ENCODE measurements at regions not wholly inside any gene's neighbourhood (a gene's known extent, or its start where the extent isn't known, plus 50 kb on each side); places are given as distances from the start of the nearest gene placed in this dataset.

DNA sequence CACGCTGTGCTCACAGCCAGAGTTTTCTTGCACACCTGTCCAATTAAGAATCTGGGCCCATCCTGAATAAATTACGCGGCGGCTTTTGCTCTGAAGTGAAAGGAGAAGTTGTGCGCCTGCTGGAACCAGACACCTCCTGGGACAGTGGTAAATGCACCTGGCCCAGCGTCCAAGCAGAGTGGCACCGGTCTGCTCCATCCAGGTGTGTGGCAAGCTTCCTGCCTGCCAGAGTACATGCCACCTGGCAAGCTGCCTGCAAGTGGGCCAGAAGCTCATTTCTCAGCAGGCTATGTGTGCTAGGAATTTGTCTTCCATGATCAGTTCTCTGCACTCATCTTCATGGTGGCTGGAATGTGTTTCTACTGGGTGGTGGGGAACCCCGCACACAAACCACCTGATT is 660.6 kb downstream of the ETS1 start:
- no peak for DNase-seq

DNA sequence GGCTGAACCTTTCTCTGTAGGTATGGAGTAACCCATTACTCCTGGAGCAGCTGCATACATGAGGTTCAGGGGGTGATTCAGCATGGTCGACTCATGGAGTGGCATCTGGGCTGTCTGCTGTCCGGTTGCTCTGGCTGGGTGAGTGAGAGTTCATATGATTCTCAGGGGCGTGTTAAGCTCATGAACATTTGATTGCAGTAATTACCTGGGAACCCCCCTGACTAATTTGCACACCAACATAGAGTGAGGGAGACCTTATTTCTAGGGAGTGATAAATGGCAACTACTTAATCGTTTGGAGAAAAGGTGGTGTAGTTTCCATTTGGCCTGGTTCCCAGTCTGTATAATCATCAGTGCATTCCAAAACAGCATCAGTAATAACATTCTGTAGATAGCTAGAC is 661.9 kb downstream of the ETS1 start:
- no peak for DNase-seq

DNA sequence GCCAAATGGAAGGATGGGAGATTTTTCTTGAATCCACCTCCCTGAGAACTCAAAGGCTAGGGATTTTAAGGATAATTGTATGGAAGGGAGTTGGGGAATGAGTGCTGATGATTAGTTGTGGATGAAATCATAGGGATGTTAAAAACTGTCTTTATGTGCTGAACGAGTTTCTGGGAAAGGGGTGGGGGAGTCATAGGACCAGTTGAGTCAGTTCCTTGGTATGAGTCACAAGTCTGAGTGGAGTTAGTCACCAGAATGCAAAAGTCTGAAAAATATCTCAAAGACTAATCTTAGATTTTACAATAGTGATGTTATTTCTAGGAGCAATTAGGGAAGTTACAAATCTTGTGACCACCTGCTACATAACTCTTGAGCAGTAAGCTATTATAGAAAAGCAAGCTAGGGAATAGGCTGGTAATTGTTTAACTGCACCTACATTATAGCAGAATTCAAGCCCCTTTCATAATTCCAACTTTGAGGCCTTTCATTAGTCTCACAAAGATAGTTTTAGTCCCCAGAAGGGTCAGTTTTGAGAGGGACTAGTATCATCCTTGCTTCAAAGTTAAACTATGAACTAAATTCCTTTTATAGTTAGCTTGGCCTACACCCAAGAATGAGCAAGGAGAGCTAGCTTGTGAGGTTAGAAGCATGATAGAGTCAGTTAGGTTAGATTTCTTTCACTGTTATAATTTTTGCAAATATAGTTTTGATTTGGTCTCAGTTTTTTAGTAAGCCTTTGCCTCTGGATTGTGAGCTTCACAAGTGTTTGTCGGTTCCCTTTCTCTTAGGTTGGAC is 668.0 kb downstream of the ETS1 start:
- DNase-seq, result peak in 1 of 2 experiments; percentile 7

GRCh38 chr11:127902382-127902781 is 685.0 kb downstream of the ETS1 start:
- DNase-seq, result no peak

GRCh38 chr11:127898422-127899365 is 688.7 kb downstream of the ETS1 start:
- no peak for DNase-seq

DNA sequence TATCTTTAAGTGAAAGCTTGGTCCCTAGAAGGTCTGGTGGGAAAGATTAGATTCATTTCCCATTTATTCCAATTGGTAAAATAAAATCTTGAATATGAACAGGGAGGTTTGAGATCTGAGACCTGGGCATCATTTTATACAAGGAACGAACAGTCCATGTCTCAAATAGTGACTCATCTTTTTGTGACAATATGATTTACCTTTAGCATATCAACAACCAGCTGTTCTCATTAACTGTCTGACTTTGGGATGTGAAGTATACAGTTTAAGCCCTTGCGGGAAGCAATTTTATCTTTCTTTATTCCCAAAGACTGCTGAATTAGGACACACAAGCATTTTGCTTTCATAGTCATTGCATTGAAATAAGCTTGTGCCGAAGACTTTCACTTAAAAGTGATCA is 691.6 kb downstream of the ETS1 start:
- no peak for DNase-seq

DNA sequence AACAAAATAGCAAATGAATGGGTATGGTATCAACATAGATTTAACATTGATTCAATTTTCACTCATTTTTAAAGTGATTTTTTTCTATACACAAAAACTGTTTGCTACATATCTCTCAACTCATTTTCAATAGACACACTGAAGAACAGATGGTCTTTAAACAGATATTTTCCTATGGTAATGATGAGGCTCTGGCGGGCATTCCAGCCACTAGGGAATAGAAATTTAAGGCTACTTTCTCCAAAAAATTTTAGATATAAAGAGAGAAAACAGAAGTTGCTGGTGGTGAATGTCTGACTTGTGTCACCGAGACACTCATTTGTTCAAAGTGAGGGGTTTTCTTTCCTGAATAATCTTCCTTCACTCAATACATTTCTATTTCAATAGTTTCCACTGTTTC is 693.0 kb downstream of the ETS1 start:
- DNase-seq, result no peak

- no peak for DNase-seq
These were observed 697.2 kb downstream of the ETS1 start for GRCh38 chr11:127890030-127890615.

GRCh38 chr11:127888386-127888785 is 699.0 kb downstream of the ETS1 start:
- DNase-seq, result no peak

DNA sequence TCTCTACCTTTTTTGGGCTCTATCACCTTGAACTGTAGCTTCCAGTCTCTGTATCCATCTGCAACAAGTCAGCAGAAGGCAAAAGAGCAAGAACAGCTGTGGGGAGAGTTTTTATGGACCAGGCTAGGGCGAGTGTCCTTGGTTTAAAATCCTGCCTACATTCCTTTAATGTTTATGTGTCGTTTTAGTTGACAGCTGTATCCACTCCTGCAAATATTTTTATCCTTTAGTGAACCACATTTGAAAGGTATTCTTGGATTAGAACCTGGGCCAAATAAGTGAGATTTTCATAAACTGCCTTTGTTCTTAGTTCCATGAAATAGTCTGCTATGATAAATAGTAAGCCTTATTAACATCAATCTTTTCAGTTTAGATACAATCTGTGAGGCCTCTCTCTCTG is 712.2 kb downstream of the ETS1 start:
- DNase-seq, result no peak

GRCh38 chr11:127873478-127873877 is 713.9 kb downstream of the ETS1 start:
- DNase-seq, result no peak

- DNase-seq, result no peak
These were observed 721.2 kb downstream of the ETS1 start for GRCh38 chr11:127866109-127866508.

GRCh38 chr11:127864861-127865260 is 722.5 kb downstream of the ETS1 start:
- DNase-seq, result no peak

DNA sequence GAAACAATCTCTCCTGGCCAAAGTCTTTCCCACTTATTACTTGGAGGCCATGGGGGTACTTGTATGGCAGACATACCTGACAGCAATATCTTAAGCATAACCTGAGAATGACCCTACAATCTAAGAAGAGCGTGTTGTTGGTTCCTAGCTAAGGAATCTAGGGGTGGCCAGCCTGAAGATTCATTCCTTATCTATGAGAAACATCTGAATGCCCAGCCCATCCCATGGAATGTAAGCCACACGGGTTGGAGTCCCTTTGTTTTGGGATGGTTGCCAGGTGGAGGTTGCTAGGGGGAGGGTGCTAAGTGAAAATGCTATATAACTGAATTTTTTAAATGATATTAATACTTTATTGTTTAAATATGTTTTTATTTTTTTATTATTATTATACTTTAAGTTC is 725.0 kb downstream of the ETS1 start:
- DNase-seq, result no peak

- DNase-seq, result no peak
These were observed 727.4 kb downstream of the ETS1 start for GRCh38 chr11:127859941-127860354.

DNA sequence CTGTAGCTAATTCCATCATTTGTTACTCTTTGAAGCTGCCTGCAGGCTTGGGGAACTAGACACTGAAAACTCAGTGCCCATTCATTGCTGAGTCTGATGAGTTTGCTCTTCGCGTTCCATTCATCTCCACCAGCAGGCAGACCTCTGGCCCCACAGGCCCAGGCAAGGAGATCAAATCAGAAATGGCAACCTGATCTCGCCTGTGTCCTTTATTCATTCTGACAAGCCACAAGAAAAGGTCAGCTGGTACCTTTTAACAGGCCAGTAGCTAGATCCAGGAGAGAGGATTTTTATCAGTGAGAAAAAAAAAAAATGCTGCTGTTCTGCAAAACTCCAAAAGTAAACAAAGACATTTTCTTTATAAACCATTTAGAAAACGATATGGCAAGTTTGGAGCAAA is 742.5 kb downstream of the ETS1 start:
- DNase-seq, result no peak

- peak; percentile 81 to 84 for DNase-seq
These were observed 743.6 kb downstream of the ETS1 start for GRCh38 chr11:127843483-127844396.

DNA sequence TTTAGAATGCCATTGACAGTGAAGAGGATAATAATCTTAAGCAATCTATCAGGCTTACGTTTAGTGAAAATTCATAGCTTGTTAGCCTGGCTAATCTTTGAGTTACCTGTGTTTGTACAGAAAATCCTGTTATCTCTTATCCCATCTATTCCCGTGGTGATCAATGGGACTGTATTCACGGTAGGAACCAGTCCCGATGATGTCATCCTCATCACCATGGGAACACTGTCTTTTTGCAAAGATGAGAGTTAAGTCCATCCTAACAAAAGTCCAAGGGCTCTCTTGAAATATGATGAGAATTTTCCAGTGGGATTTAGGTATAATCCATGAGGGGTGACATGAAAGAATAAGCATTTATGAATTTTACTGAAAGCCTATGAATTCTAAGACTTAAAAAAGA is 762.2 kb downstream of the ETS1 start:
- DNase-seq, result no peak

DNA sequence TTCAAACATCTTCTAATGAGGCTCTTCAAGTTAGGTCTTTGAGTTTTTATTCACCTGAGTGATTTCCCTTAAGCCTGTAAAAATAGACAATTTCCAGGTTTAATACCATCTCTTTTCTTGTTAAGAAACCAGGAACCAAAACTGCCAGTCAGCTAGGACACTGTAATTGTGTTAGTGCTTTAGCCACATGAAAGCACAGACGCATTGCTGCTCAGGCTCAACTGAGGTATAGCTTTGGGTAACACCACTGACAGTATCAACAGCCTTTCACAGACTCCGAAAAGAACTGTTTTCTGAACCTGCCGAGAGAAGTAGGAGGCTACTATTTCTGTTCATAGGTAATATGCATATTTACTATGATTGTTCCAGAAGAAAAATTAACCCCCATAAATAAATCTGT is 768.7 kb downstream of the ETS1 start:
- no peak for DNase-seq

DNA sequence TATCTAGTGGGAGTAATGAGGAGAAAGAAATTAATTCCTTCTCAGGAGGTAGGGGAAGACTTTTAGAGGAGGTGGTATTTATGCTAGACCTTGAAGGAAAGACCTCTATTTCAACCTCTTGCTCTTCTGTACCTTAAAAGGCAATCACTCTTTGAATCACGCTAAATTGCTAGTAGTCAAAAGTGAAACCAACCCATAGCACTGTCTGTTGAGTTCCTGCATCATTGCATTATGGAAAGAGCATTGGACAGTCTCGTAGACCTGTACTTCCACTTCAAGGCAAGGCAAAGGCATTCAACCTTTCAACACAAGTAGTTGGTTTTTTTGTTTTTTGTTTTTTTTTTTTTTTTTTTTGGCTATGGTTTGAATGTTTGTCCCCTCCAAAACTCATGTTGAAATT is 770.4 kb downstream of the ETS1 start:
- no peak for DNase-seq

- DNase-seq, result no peak
These were observed 772.0 kb downstream of the ETS1 start for GRCh38 chr11:127815331-127815730.

DNA sequence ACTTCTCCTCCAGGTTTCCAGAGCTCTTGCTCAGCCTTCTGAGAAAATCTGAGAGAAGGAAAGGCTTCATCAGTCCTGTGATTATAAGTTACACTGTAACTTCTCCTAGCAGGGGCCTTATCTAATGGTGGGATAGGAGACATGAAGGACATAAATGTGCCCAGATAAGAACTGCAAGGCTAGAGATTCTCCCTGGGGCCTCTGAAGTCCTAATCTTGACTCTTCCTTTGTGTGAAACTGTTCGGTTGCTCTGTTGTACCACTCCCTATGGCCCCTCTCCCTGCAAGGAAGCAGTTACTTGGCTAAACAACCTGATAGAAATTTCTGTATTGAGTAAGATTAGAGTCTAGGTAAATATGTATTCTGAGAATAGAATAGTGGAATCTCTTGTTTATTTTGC is 780.9 kb downstream of the ETS1 start:
- DNase-seq, result no peak

- no peak for DNase-seq
These were observed 781.6 kb downstream of the ETS1 start for GRCh38 chr11:127805771-127806170.

All from activated CD4-positive, alpha-beta T cell treated with anti-CD3 and anti-CD28 coated beads, Interleukin-2, amount 50 U/mL, for 48 hours (primary cell).